GM12878 (cell line): ENCODE measurements at regions not wholly inside any gene's neighbourhood (a gene's known extent, or its start where the extent isn't known, plus 50 kb on each side); places are given as distances from the start of the nearest gene placed in this dataset.

Source experiments
- ATAC-seq: fragments of 200-7000 bp; cut with Tn5 transposase; 3 replicates; pipeline ENCODE4 v1.9.1; 2020; ENCODE audit warnings: mild to moderate bottlenecking, moderate library complexity
- BruUV-seq: library from RNA; stranded (reverse); fragments of 400-500 nt; replicated peaks from 2 replicates; lab custom pipeline; 2021; lab: Mats Ljungman, UMichigan
- CTCF ChIA-PET: fragments of 300-600 bp; sonication (Branson Sonifier 250); formaldehyde crosslinking; extraction: SDS; loops from one replicate; lab custom pipeline; 2021; ENCODE audit warnings: inconsistent platforms; lab: Yijun Ruan, JAX
- POLR2A ChIA-PET: fragments of 350-600 bp; formaldehyde crosslinking; extraction: SDS; loops from one replicate; lab custom pipeline; 2021; ENCODE audit warnings: inconsistent platforms; lab: Charles Lee
- RAD21 ChIA-PET: fragments of 300-600 bp; sonication (Branson Sonifier 250); formaldehyde crosslinking; loops from one replicate; lab custom pipeline; 2023; ENCODE audit warnings: antibody characterized with exemption; ENCODE audit not compliant: unreplicated experiment; lab: Charles Lee
- SMC1A ChIA-PET: fragments of 300-600 bp; sonication (Branson Sonifier 250); formaldehyde crosslinking; loops from one replicate; lab custom pipeline; 2023; ENCODE audit not compliant: unreplicated experiment, uncharacterized antibody; lab: Charles Lee
- DNase-seq: peaks from one replicate; pipeline ENCODE4 v3.0.0-alpha.2; 2011; ENCODE audit warnings: low read depth, low spot score
- FAIRE-seq: peaks from 3 replicates; lab custom pipeline; 2011; peaks lifted over from hg19 to GRCh38; lab: Jason Lieb, UNC
- H2AFZ ChIP-seq: 2 replicates; pipeline ENCODE4 v1.6.0; 2011; ENCODE audit warnings: low read depth, low read length, control low read depth; ENCODE audit not compliant: control insufficient read depth
- H3K27ac ChIP-seq: 2 replicates; pipeline ENCODE4 v1.5.1; 2011; ENCODE audit warnings: control low read depth; ENCODE audit not compliant: control insufficient read depth, insufficient read depth
- H3K27me3 ChIP-seq, 2 experiments: replicated peaks in 1 of 2; 2 replicates each; pipeline versions ENCODE4 v1.6.0 to v1.6.1; 2011; ENCODE audit warnings: low read length in 1 of 2; ENCODE audit not compliant: control insufficient read depth in 2 of 2, insufficient read depth in 2 of 2
- H3K36me3 ChIP-seq, 2 experiments: 2 replicates each; pipeline ENCODE4 v1.5.1; 2011; ENCODE audit warnings: low read length in 1 of 2; ENCODE audit not compliant: control insufficient read depth in 2 of 2, insufficient read depth in 2 of 2
- H3K4me1 ChIP-seq: 2 replicates; pipeline ENCODE4 v1.6.1; 2011; ENCODE audit warnings: mild to moderate bottlenecking, low read length, moderate library complexity, mixed read lengths; ENCODE audit not compliant: control insufficient read depth, insufficient read depth
- H3K4me2 ChIP-seq: 2 replicates; pipeline ENCODE4 v1.6.0; 2011; ENCODE audit warnings: control low read depth; ENCODE audit not compliant: control insufficient read depth, insufficient read depth
- H3K4me3 ChIP-seq: fragments of 200-600 bp; sonication (generic); 2 replicates; pipeline ENCODE4 v1.5.1; 2016
- H3K79me2 ChIP-seq: 2 replicates; pipeline ENCODE4 v1.6.0; 2011; ENCODE audit warnings: low read length; ENCODE audit not compliant: control insufficient read depth, insufficient read depth
- H3K9ac ChIP-seq: 2 replicates; pipeline ENCODE4 v1.8.0; 2011; ENCODE audit warnings: low read length, control low read depth, mixed read lengths; ENCODE audit not compliant: control insufficient read depth, insufficient read depth
- H3K9me3 ChIP-seq: replicated peaks from 3 replicates; pipeline ENCODE4 v1.5.1; 2011; ENCODE audit warnings: mild to moderate bottlenecking, low read length; ENCODE audit not compliant: control insufficient read depth, insufficient read depth
- H4K20me1 ChIP-seq: 2 replicates; pipeline ENCODE4 v1.6.0; 2011; ENCODE audit not compliant: control insufficient read depth, insufficient read depth
- CTCF ChIP-seq, 3 experiments: IDR thresholded peaks in 2 of 3; conservative IDR thresholded peaks in 1 of 3; 2 replicates each; pipeline ENCODE4 v1.5.1; 2011; ENCODE audit warnings: low read depth in 3 of 3, low read length in 3 of 3, mild to moderate bottlenecking in 3 of 3, control low read depth in 2 of 3, moderate library complexity in 2 of 3, inconsistent platforms in 1 of 3, mixed read lengths in 1 of 3; ENCODE audit not compliant: control insufficient read depth in 2 of 3, insufficient read depth in 1 of 3; ENCODE audit errors: extremely low read depth in 1 of 3
- PRDM15 ChIP-seq: fragments of 450-650 bp; formaldehyde crosslinking; IDR thresholded peaks from 2 replicates; pipeline ENCODE4 v1.4.0; 2020; ENCODE audit warnings: mild to moderate bottlenecking, moderate library complexity
- RAD21 ChIP-seq: IDR thresholded peaks from 2 replicates; pipeline ENCODE4 v1.6.1; 2011; ENCODE audit warnings: mild to moderate bottlenecking, low read depth, low read length, moderate library complexity; ENCODE audit not compliant: insufficient read depth
- RCOR1 ChIP-seq: conservative IDR thresholded peaks from 2 replicates; pipeline ENCODE4 v1.6.1; 2012; ENCODE audit warnings: low read depth, low read length, improper control_type of control experiment
- SMC3 ChIP-seq: IDR thresholded peaks from 2 replicates; pipeline ENCODE4 v1.6.1; 2011; ENCODE audit warnings: low read length, improper control_type of control experiment, borderline replicate concordance
- TCF7 ChIP-seq: IDR thresholded peaks from 2 replicates; pipeline ENCODE4 v1.6.1; 2014; ENCODE audit warnings: antibody characterized with exemption, borderline replicate concordance
- WGBS: methylation state at CpG from one replicate; pipeline ENCODE4 v1.1.6; 2016; ENCODE audit warnings: low lambda C conversion rate; ENCODE audit not compliant: insufficient replicate concordance, insufficient coverage; ENCODE audit errors: missing lambda C conversion rate; 5-methylcytosine and 5-hydroxymethylcytosine counted together
- in situ Hi-C: fragments of 300-500 bp; cut with MboI; formaldehyde crosslinking; loops from 9 replicates; pipeline ENCODE4 v1.14.3; 2018; ENCODE audit warnings: mixed read lengths
- intact Hi-C: fragments of 100-400 bp; cut with micrococcal nuclease; formaldehyde crosslinking; loops from one replicate; pipeline ENCODE4 v1.14.2; 2022; ENCODE audit not compliant: unreplicated experiment

GRCh38 chr14:45426685-45427282, 173.8 kb upstream of the MIS18BP1 start:
- ChIA-PET CTCF (interaction anchor here (0.6 to 2.0 kb wide), 10 partner anchors 9 to 1519 kb away, joined by 3 to 13 read pairs (median 4); no protein-coding TSS in a partner anchor), SMC1A (interaction anchor here (0.8 to 0.9 kb wide), 2 partner anchors 27 to 88 kb away, joined by 3 to 4 read pairs; no protein-coding TSS in a partner anchor), RAD21 (interaction anchor here (0.6 to 1.4 kb wide), 3 partner anchors 101 to 1881 kb away, joined by 3 to 4 read pairs (median 3); no protein-coding TSS in a partner anchor), POLR2A (no interaction called here)
- intact Hi-C loops (loop anchor here (1.0 to 10.0 kb wide), 4 partner anchors 101 to 918 kb away; no protein-coding TSS in a partner anchor), in situ Hi-C loops (loop anchor here (5.0 to 25.0 kb wide), 2 partner anchors 101 to 911 kb away; no protein-coding TSS in a partner anchor)
- BruUV-seq, result no TSS peak
- peak; percentile 77 for ATAC-seq
- 0% methylated on average over 2 of the region's 2 CpGs for whole genome bisulfite sequencing
- no peak for FAIRE-seq
- H4K20me1 ChIP-seq, result no peaks in the 10 kb centered on the region
- H3K9me3 ChIP-seq, result no peaks in the 10 kb centered on the region
- H2AFZ ChIP-seq, result no peak overlapping the region
- H3K9ac ChIP-seq, result no peak overlapping the region
- no peaks in the 10 kb centered on the region for H3K36me3 ChIP-seq
- H3K4me2 ChIP-seq, result no peak overlapping the region
- no peak overlapping the region for H3K4me3 ChIP-seq
- H3K79me2 ChIP-seq, result no peaks in the 10 kb centered on the region
- DNase-seq, result peak; percentile 4
- no peak overlapping the region for H3K27ac ChIP-seq
- no peaks in the 10 kb centered on the region for H3K27me3 ChIP-seq
- H3K4me1 ChIP-seq, result no peaks in the 10 kb centered on the region
- TF ChIP-seq TCF7 (no peak), RCOR1 (no peak), PRDM15 (CRISPR knock-in tag) (no peak), CTCF (IDR thresholded peaks at IDR 0.05 in 2 of 3, conservative IDR thresholded peaks at IDR 0.05 in 1 of 3; ENCODE audit: control insufficient read depth in 2 of 3, extremely low read depth in 1 of 3, insufficient read depth in 1 of 3, low read depth in 3 of 3, low read length in 3 of 3) (peak; percentile 46 to 60 (median 52); a peak in 5 of 6 replicates), SMC3 (peak; percentile 40; the same call in 1 of the 2 replicates), RAD21 (peak; percentile 76)
